ENCODE measurements at regions not wholly inside any gene's neighbourhood (a gene's known extent, or its start where the extent isn't known, plus 50 kb on each side); places are given as distances from the start of the nearest gene placed in this dataset.
"Not testable (repeated sequence)": the region's sequence is repeated elsewhere in the genome, so short reads cannot be mapped to it uniquely, and the experiment has no call there.

GRCh38 chr15:22719980-22720379 is 66.5 kb upstream of the NIPA1 start:
- H3K9ac ChIP-seq; H3K27me3 ChIP-seq (ENCODE audit: insufficient read depth); H2AFZ ChIP-seq (ENCODE audit: low read depth); CTCF ChIA-PET; H3K9me2 ChIP-seq; POLR2A ChIA-PET; H3K4me1 ChIP-seq (ENCODE audit: control insufficient read depth in 1 of 2, insufficient read depth in 2 of 2, low read depth in 1 of 2, low read length in 1 of 2); H4K20me1 ChIP-seq (ENCODE audit: insufficient read depth); H3F3A ChIP-seq (replicated peaks; ENCODE audit: insufficient read depth); H3K9me3 ChIP-seq; H3K4me3 ChIP-seq (ENCODE audit: low read depth in 2 of 2, low read length in 1 of 2); H3K4me2 ChIP-seq; H3K79me2 ChIP-seq (ENCODE audit: insufficient read depth); H3K27ac ChIP-seq (ENCODE audit: low read depth in 2 of 2, low read length in 1 of 2); H3K36me3 ChIP-seq (replicated peaks in 1 of 2; ENCODE audit: control insufficient read depth in 1 of 2, insufficient read depth in 2 of 2, low read length in 1 of 2); DNase-seq: not testable (repeated sequence)
- TF ChIP-seq, protein P1, sequence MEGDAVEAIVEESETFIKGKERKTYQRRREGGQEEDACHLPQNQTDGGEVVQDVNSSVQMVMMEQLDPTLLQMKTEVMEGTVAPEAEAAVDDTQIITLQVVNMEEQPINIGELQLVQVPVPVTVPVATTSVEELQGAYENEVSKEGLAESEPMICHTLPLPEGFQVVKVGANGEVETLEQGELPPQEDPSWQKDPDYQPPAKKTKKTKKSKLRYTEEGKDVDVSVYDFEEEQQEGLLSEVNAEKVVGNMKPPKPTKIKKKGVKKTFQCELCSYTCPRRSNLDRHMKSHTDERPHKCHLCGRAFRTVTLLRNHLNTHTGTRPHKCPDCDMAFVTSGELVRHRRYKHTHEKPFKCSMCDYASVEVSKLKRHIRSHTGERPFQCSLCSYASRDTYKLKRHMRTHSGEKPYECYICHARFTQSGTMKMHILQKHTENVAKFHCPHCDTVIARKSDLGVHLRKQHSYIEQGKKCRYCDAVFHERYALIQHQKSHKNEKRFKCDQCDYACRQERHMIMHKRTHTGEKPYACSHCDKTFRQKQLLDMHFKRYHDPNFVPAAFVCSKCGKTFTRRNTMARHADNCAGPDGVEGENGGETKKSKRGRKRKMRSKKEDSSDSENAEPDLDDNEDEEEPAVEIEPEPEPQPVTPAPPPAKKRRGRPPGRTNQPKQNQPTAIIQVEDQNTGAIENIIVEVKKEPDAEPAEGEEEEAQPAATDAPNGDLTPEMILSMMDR (IDR thresholded peaks at IDR 0.05), result peak; percentile 29
- 28% methylated on average over 1 of the region's 1 CpG for WGBS (ENCODE audit: low lambda C conversion rate)

DNA sequence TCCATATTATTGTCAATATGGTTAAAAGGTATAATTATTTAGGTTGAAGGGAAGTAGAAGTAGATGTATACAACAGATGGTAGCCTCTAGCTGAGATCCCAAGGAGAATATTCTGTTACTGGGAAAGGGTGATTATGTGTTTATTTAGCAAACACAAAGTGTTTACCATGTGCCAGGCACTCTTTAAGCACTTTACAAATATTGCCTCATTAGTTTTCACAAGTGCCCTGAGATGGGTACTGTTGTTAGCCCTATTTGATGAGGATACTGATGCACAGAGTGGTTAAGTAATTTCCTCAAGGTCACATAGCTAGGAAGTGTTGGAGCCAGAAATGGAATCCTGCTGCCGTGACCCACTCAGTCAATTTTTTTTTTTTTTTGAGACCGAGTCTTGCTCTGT is 60.3 kb upstream of the NIPA1 start:
- DNase-seq; H3K9ac ChIP-seq; H3K9me3 ChIP-seq; H3K4me3 ChIP-seq (ENCODE audit: low read depth in 2 of 2, low read length in 1 of 2); H3K27ac ChIP-seq (ENCODE audit: low read depth in 2 of 2, low read length in 1 of 2); H3K79me2 ChIP-seq (ENCODE audit: insufficient read depth); H4K20me1 ChIP-seq (ENCODE audit: insufficient read depth); H3K4me2 ChIP-seq; CTCF ChIA-PET; POLR2A ChIA-PET; H3K4me1 ChIP-seq (ENCODE audit: control insufficient read depth in 1 of 2, insufficient read depth in 2 of 2, low read depth in 1 of 2, low read length in 1 of 2); H3F3A ChIP-seq (replicated peaks; ENCODE audit: insufficient read depth); H3K9me2 ChIP-seq; H3K27me3 ChIP-seq (ENCODE audit: insufficient read depth); H3K36me3 ChIP-seq (replicated peaks in 1 of 2; ENCODE audit: control insufficient read depth in 1 of 2, insufficient read depth in 2 of 2, low read length in 1 of 2); H2AFZ ChIP-seq (ENCODE audit: low read depth): not testable (repeated sequence)
- no CpG with 5 or more reads among the region's 2 CpGs for WGBS (ENCODE audit: low lambda C conversion rate)

- H3K9me2 ChIP-seq; H3K9me3 ChIP-seq; POLR2A ChIA-PET; H3K9ac ChIP-seq; H3K27ac ChIP-seq (ENCODE audit: low read depth in 2 of 2, low read length in 1 of 2); H3K27me3 ChIP-seq (ENCODE audit: insufficient read depth); DNase-seq; H4K20me1 ChIP-seq (ENCODE audit: insufficient read depth); H3K4me1 ChIP-seq (ENCODE audit: control insufficient read depth in 1 of 2, insufficient read depth in 2 of 2, low read depth in 1 of 2, low read length in 1 of 2); H2AFZ ChIP-seq (ENCODE audit: low read depth); H3K79me2 ChIP-seq (ENCODE audit: insufficient read depth); H3F3A ChIP-seq (replicated peaks; ENCODE audit: insufficient read depth); CTCF ChIA-PET; H3K4me2 ChIP-seq; H3K4me3 ChIP-seq (ENCODE audit: low read depth in 2 of 2, low read length in 1 of 2); H3K36me3 ChIP-seq (replicated peaks in 1 of 2; ENCODE audit: control insufficient read depth in 1 of 2, insufficient read depth in 2 of 2, low read length in 1 of 2): not testable (repeated sequence)
- 26% methylated on average over 4 of the region's 4 CpGs for WGBS (ENCODE audit: low lambda C conversion rate)
Measured at GRCh38 chr15:22735067-22735466, 51.4 kb upstream of the NIPA1 start.

DNA sequence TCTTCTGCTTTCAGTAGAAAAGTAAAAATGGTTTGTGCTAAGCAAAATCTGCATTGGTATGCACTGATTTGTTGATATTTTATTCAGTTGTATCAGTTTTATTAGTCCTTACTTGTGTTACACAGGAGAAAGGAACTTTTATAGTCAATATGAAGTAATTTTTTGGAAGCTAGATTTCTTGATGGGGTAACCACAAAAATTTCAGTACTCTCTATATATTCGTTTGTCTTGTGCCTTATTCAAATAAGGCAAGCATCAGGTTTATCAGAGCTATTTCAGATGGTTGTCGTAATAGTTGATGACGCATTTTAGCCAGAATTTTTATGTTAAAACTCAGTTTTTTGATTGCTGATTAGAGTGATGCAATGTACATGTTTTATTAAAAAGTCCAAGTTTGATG is 50.7 kb upstream of the NIPA1 start:
- H3K27ac ChIP-seq (ENCODE audit: low read depth in 2 of 2, low read length in 1 of 2), result no peak overlapping the region
- no peaks in the 10 kb centered on the region; the same call in 1 of the 2 replicates for H3K27me3 ChIP-seq (ENCODE audit: insufficient read depth)
- H3K36me3 ChIP-seq (replicated peaks in 1 of 2; ENCODE audit: control insufficient read depth in 1 of 2, insufficient read depth in 2 of 2, low read length in 1 of 2), result no peaks in the 10 kb centered on the region
- H3K79me2 ChIP-seq (ENCODE audit: insufficient read depth), result no peaks in the 10 kb centered on the region
- 44% methylated on average over 3 of the region's 3 CpGs for WGBS (ENCODE audit: low lambda C conversion rate)
- ChIA-PET CTCF (no interaction called here), POLR2A (no interaction called here)
- H3K9me3 ChIP-seq, result no peaks in the 10 kb centered on the region
- H3K9me2 ChIP-seq, result no peaks in the 10 kb centered on the region
- H4K20me1 ChIP-seq (ENCODE audit: insufficient read depth), result no peaks in the 10 kb centered on the region
- no peaks in the 10 kb centered on the region for H3K4me1 ChIP-seq (ENCODE audit: control insufficient read depth in 1 of 2, insufficient read depth in 2 of 2, low read depth in 1 of 2, low read length in 1 of 2)
- no peak overlapping the region for H3K4me2 ChIP-seq
- no peak for DNase-seq
- H3F3A ChIP-seq (replicated peaks; ENCODE audit: insufficient read depth), result no peaks in the 10 kb centered on the region
- no peak overlapping the region for H3K9ac ChIP-seq
- no peak overlapping the region for H3K4me3 ChIP-seq (ENCODE audit: low read depth in 2 of 2, low read length in 1 of 2)
- no peak overlapping the region for H2AFZ ChIP-seq (ENCODE audit: low read depth)
- TF ChIP-seq TEAD4 (IDR thresholded peaks at IDR 0.05; ENCODE audit: borderline replicate concordance, insufficient read depth) (no peak), FOXM1 (IDR thresholded peaks at IDR 0.05; ENCODE audit: low read depth) (no peak), MEF2A (IDR thresholded peaks at IDR 0.05; ENCODE audit: borderline replicate concordance, low read depth) (no peak), IRF3 (IDR thresholded peaks at IDR 0.05; ENCODE audit: low read depth, low read length) (no peak), GABPA (IDR thresholded peaks at IDR 0.05; ENCODE audit: low read depth) (no peak), USF2 (IDR thresholded peaks at IDR 0.05; ENCODE audit: borderline replicate concordance, low read depth, low read length) (no peak), JUND (IDR thresholded peaks at IDR 0.05) (no peak), CHD2 (IDR thresholded peaks at IDR 0.05; ENCODE audit: low read length, partially characterized antibody) (no peak), TAF1 (IDR thresholded peaks at IDR 0.05; ENCODE audit: borderline replicate concordance, low read depth, low read length) (no peak)
- TF ChIP-seq, protein P2, sequence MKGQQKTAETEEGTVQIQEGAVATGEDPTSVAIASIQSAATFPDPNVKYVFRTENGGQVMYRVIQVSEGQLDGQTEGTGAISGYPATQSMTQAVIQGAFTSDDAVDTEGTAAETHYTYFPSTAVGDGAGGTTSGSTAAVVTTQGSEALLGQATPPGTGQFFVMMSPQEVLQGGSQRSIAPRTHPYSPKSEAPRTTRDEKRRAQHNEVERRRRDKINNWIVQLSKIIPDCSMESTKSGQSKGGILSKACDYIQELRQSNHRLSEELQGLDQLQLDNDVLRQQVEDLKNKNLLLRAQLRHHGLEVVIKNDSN (IDR thresholded peaks at IDR 0.05; ENCODE audit: borderline replicate concordance, low read depth), result no peak

All from SK-N-SH (cell line).